ENCODE measurements at regions not wholly inside any gene's neighbourhood (a gene's known extent, or its start where the extent isn't known, plus 50 kb on each side); places are given as distances from the start of the nearest gene placed in this dataset.

- TF ChIP-seq, protein P1, sequence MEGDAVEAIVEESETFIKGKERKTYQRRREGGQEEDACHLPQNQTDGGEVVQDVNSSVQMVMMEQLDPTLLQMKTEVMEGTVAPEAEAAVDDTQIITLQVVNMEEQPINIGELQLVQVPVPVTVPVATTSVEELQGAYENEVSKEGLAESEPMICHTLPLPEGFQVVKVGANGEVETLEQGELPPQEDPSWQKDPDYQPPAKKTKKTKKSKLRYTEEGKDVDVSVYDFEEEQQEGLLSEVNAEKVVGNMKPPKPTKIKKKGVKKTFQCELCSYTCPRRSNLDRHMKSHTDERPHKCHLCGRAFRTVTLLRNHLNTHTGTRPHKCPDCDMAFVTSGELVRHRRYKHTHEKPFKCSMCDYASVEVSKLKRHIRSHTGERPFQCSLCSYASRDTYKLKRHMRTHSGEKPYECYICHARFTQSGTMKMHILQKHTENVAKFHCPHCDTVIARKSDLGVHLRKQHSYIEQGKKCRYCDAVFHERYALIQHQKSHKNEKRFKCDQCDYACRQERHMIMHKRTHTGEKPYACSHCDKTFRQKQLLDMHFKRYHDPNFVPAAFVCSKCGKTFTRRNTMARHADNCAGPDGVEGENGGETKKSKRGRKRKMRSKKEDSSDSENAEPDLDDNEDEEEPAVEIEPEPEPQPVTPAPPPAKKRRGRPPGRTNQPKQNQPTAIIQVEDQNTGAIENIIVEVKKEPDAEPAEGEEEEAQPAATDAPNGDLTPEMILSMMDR (IDR thresholded peaks at IDR 0.05; ENCODE audit: extremely low read depth in 1 of 2, insufficient read depth in 1 of 2, low read depth in 1 of 2, low read length in 2 of 2), result no peak
- TF ChIP-seq POLR2A (IDR thresholded peaks at IDR 0.05; ENCODE audit: low read depth, low read length) (no peak), EZH2 (IDR thresholded peaks at IDR 0.05; ENCODE audit: borderline replicate concordance, low read depth, low read length, severe bottlenecking) (no peak), MAX (IDR thresholded peaks at IDR 0.05; ENCODE audit: insufficient read depth, insufficient read length) (no peak)
Measured at GRCh38 chr6:47138046-47138445, 95.9 kb upstream of the ADGRF1 start.
